ENCODE measurements at regions not wholly inside any gene's neighbourhood (a gene's known extent, or its start where the extent isn't known, plus 50 kb on each side); places are given as distances from the start of the nearest gene placed in this dataset.

GRCh38 chr11:29314211-29314610, 702.6 kb downstream of the KCNA4 start:
- Histone ChIP-seq H3K4me1 (ENCODE audit: insufficient read depth, low read length, poor library complexity, severe bottlenecking) (no peaks in the 10 kb centered on the region), H3K36me3 (ENCODE audit: insufficient read depth, low read length) (no peaks in the 10 kb centered on the region), H3K27me3 (ENCODE audit: insufficient read depth, low read length, poor library complexity, severe bottlenecking) (no peaks in the 10 kb centered on the region), H3K79me2 (ENCODE audit: insufficient read depth, low read length) (no peaks in the 10 kb centered on the region), H3K9me3 (ENCODE audit: insufficient read depth, low read depth, low read length) (no peaks in the 10 kb centered on the region), H3K9ac (ENCODE audit: low read depth, low read length, poor library complexity, severe bottlenecking) (no peak overlapping the region), H3F3A (ENCODE audit: low read depth) (no peaks in the 10 kb centered on the region), H4K20me1 (ENCODE audit: insufficient read depth, low read length, poor library complexity, severe bottlenecking) (no peaks in the 10 kb centered on the region), H3K4me2 (ENCODE audit: low read depth, low read length, poor library complexity, severe bottlenecking) (no peak overlapping the region), H3K9me2 (replicated peaks; ENCODE audit: low read depth, low read length) (no peaks in the 10 kb centered on the region), H3K4me3 (ENCODE audit: low read length, poor library complexity, severe bottlenecking) (no peak overlapping the region), H2AFZ (ENCODE audit: low read length) (no peak overlapping the region)
- no peak for TF ChIP-seq EZH2phosphoT487 (IDR thresholded peaks at IDR 0.05; ENCODE audit: borderline replicate concordance)
- no peak for TF ChIP-seq CTCF (conservative IDR thresholded peaks at IDR 0.05; ENCODE audit: low read length)

GRCh38 chr11:29312812-29313211, 704.0 kb downstream of the KCNA4 start:
- Histone ChIP-seq H3K9me3 (ENCODE audit: insufficient read depth, low read depth, low read length) (no peaks in the 10 kb centered on the region), H3K36me3 (ENCODE audit: insufficient read depth, low read length) (no peaks in the 10 kb centered on the region), H3K9ac (ENCODE audit: low read depth, low read length, poor library complexity, severe bottlenecking) (no peak overlapping the region), H2AFZ (ENCODE audit: low read length) (no peak overlapping the region), H4K20me1 (ENCODE audit: insufficient read depth, low read length, poor library complexity, severe bottlenecking) (no peaks in the 10 kb centered on the region), H3K4me2 (ENCODE audit: low read depth, low read length, poor library complexity, severe bottlenecking) (no peak overlapping the region), H3K79me2 (ENCODE audit: insufficient read depth, low read length) (no peaks in the 10 kb centered on the region), H3K4me3 (ENCODE audit: low read length, poor library complexity, severe bottlenecking) (no peak overlapping the region), H3K4me1 (ENCODE audit: insufficient read depth, low read length, poor library complexity, severe bottlenecking) (no peaks in the 10 kb centered on the region), H3K27me3 (ENCODE audit: insufficient read depth, low read length, poor library complexity, severe bottlenecking) (no peaks in the 10 kb centered on the region), H3K9me2 (replicated peaks; ENCODE audit: low read depth, low read length) (no peaks in the 10 kb centered on the region), H3F3A (ENCODE audit: low read depth) (no peaks in the 10 kb centered on the region)
- TF ChIP-seq EZH2phosphoT487 (IDR thresholded peaks at IDR 0.05; ENCODE audit: borderline replicate concordance) (no peak), CTCF (conservative IDR thresholded peaks at IDR 0.05; ENCODE audit: low read length) (no peak)

GRCh38 chr11:29310725-29311342, 706.0 kb downstream of the KCNA4 start:
- H3K9ac ChIP-seq (ENCODE audit: low read depth, low read length, poor library complexity, severe bottlenecking), result no peak overlapping the region
- no peaks in the 10 kb centered on the region for H3K9me3 ChIP-seq (ENCODE audit: insufficient read depth, low read depth, low read length)
- no peaks in the 10 kb centered on the region for H3F3A ChIP-seq (ENCODE audit: low read depth)
- H3K4me2 ChIP-seq (ENCODE audit: low read depth, low read length, poor library complexity, severe bottlenecking), result no peak overlapping the region
- H4K20me1 ChIP-seq (ENCODE audit: insufficient read depth, low read length, poor library complexity, severe bottlenecking), result no peaks in the 10 kb centered on the region
- TF ChIP-seq CTCF (conservative IDR thresholded peaks at IDR 0.05; ENCODE audit: low read length), result no peak
- no peak for TF ChIP-seq EZH2phosphoT487 (IDR thresholded peaks at IDR 0.05; ENCODE audit: borderline replicate concordance)
- no peak overlapping the region for H3K4me3 ChIP-seq (ENCODE audit: low read length, poor library complexity, severe bottlenecking)
- H3K9me2 ChIP-seq (replicated peaks; ENCODE audit: low read depth, low read length), result no peaks in the 10 kb centered on the region
- no peaks in the 10 kb centered on the region for H3K27me3 ChIP-seq (ENCODE audit: insufficient read depth, low read length, poor library complexity, severe bottlenecking)
- H2AFZ ChIP-seq (ENCODE audit: low read length), result no peak overlapping the region
- H3K36me3 ChIP-seq (ENCODE audit: insufficient read depth, low read length), result no peaks in the 10 kb centered on the region
- H3K4me1 ChIP-seq (ENCODE audit: insufficient read depth, low read length, poor library complexity, severe bottlenecking), result no peaks in the 10 kb centered on the region
- H3K79me2 ChIP-seq (ENCODE audit: insufficient read depth, low read length), result no peaks in the 10 kb centered on the region

Data from Loucy (cell line).